A549 (cell line): ENCODE measurements at regions not wholly inside any gene's neighbourhood (a gene's known extent, or its start where the extent isn't known, plus 50 kb on each side); places are given as distances from the start of the nearest gene placed in this dataset.

Experiments used
- ATAC-seq, 2 experiments: fragments of 200-7000 bp in 1 of 2; fragments of >200 bp in 1 of 2; cut with Nextera tagmentation in 1 of 2; cut with Tn5 transposase in 1 of 2; 3 replicates each; pipeline versions ENCODE4 v1.8.0 to v1.9.1; 2018 to 2020; ENCODE audit warnings: mild to moderate bottlenecking in 1 of 2, moderate library complexity in 1 of 2
- CTCF ChIA-PET: fragments of 300-600 bp; sonication (Branson Sonifier 250); formaldehyde crosslinking; extraction: SDS; loops from one replicate; lab custom pipeline; 2021; ENCODE audit warnings: antibody characterized with exemption, inconsistent platforms; lab: Yijun Ruan, JAX
- POLR2A ChIA-PET: fragments of 350-600 bp; formaldehyde crosslinking; extraction: SDS; loops from one replicate; lab custom pipeline; 2021; ENCODE audit warnings: antibody characterized with exemption, inconsistent platforms; lab: Yijun Ruan, JAX
- DNase-seq, 2 experiments: peaks; one replicate each; pipeline versions ENCODE4 v3.0.0 to v3.0.0-alpha.2; 2011 to 2016; ENCODE audit warnings: low read depth in 1 of 2, low spot score in 1 of 2
- FAIRE-seq: peaks from 2 replicates; lab custom pipeline; 2011; peaks lifted over from hg19 to GRCh38; lab: Jason Lieb, UNC
- H3K27ac ChIP-seq, 2 experiments: fragments of >200 bp; sonication (Bioruptor Twin); formaldehyde crosslinking; 3 replicates each; pipeline ENCODE4 v1.5.1; 2016 to 2017
- H3K4me1 ChIP-seq: fragments of >200 bp; sonication (Bioruptor Twin); formaldehyde crosslinking; 3 replicates; pipeline ENCODE4 v1.6.1; 2016
- H3K4me2 ChIP-seq: fragments of >200 bp; sonication (Bioruptor Twin); formaldehyde crosslinking; 3 replicates; pipeline ENCODE4 v1.6.1; 2016
- H3K4me3 ChIP-seq: fragments of >200 bp; sonication (Bioruptor Twin); formaldehyde crosslinking; 3 replicates; pipeline ENCODE4 v1.5.1; 2016
- H3K9me3 ChIP-seq: fragments of >200 bp; sonication (Bioruptor Twin); formaldehyde crosslinking; 3 replicates; pipeline ENCODE4 v1.6.1; 2016
- CHD2 ChIP-seq: fragments of 150-350 bp; IDR thresholded peaks from 2 replicates; pipeline ENCODE4 v1.6.1; 2014; ENCODE audit warnings: low read length; ENCODE audit not compliant: partially characterized antibody
- CTCF ChIP-seq: fragments of >200 bp; sonication (Bioruptor Twin); formaldehyde crosslinking; IDR thresholded peaks from 3 replicates; pipeline ENCODE4 v1.5.1; 2016
- EHMT2 ChIP-seq: fragments of 200-600 bp; sonication (generic); IDR thresholded peaks from 2 replicates; pipeline ENCODE4 v1.6.1; 2016; ENCODE audit warnings: antibody characterized with exemption, low read depth, mild to moderate bottlenecking, moderate library complexity
- EP300 ChIP-seq, 2 experiments: fragments of >200 bp; sonication (Bioruptor Twin); formaldehyde crosslinking; IDR thresholded peaks; 2 replicates in 1 of 2; 3 replicates in 1 of 2; pipeline ENCODE4 v1.6.1; 2016 to 2017
- ESRRA ChIP-seq: fragments of 150-350 bp; IDR thresholded peaks from 2 replicates; pipeline ENCODE4 v1.6.1; 2014; ENCODE audit warnings: mild to moderate bottlenecking, low read length, borderline replicate concordance
- FOSL2 ChIP-seq, 2 experiments: fragments of 450-650 bp in 1 of 2; fragments of >200 bp in 1 of 2; sonication (Bioruptor Twin) in 1 of 2; formaldehyde crosslinking; IDR thresholded peaks; 2 replicates each; pipeline versions ENCODE4 v1.5.0 to v1.6.1; 2016 to 2020; ENCODE audit warnings: mild to moderate bottlenecking in 1 of 2, moderate library complexity in 1 of 2
- HEYL ChIP-seq: fragments of 250-450 bp; sonication (Bioruptor Pico); IDR thresholded peaks from 2 replicates; pipeline ENCODE4 v1.8.0; 2021; ENCODE audit warnings: mild to moderate bottlenecking, moderate library complexity
- HOXB13 ChIP-seq: fragments of 250-450 bp; sonication (Bioruptor Pico); IDR thresholded peaks from 2 replicates; pipeline ENCODE4 v1.5.0; 2020; ENCODE audit warnings: low read depth, mild to moderate bottlenecking, moderate library complexity
- HOXB5 ChIP-seq: fragments of 250-450 bp; sonication (Bioruptor Pico); IDR thresholded peaks from 2 replicates; pipeline ENCODE4 v1.5.0; 2020; ENCODE audit warnings: mild to moderate bottlenecking, moderate library complexity
- MAFK ChIP-seq: fragments of 450-650 bp; IDR thresholded peaks from 2 replicates; pipeline ENCODE4 v1.6.1; 2014; ENCODE audit not compliant: partially characterized antibody
- MAX ChIP-seq: IDR thresholded peaks from 2 replicates; pipeline ENCODE4 v1.6.1; 2012
- MYC ChIP-seq: IDR thresholded peaks from 2 replicates; pipeline ENCODE4 v1.6.1; 2012; ENCODE audit warnings: mild to moderate bottlenecking, inconsistent platforms, low read length, improper control_type of control experiment, borderline replicate concordance
- NPAS2 ChIP-seq: fragments of 250-450 bp; sonication (Bioruptor Pico); IDR thresholded peaks from 2 replicates; pipeline ENCODE4 v1.8.0; 2022; ENCODE audit warnings: mild to moderate bottlenecking, moderate library complexity, borderline replicate concordance
- PBX3 ChIP-seq: IDR thresholded peaks from 2 replicates; pipeline ENCODE4 v1.6.1; 2012
- PHF8 ChIP-seq: fragments of 200-600 bp; sonication (generic); IDR thresholded peaks from 2 replicates; pipeline ENCODE4 v1.6.1; 2016; ENCODE audit warnings: low read depth, mild to moderate bottlenecking, antibody characterized with exemption, moderate library complexity, borderline replicate concordance
- POLR2A ChIP-seq: IDR thresholded peaks from 2 replicates; pipeline ENCODE4 v1.6.1; 2012; ENCODE audit warnings: mild to moderate bottlenecking, low read length
- POLR2AphosphoS2 ChIP-seq: conservative IDR thresholded peaks from 2 replicates; pipeline ENCODE4 v1.6.1; 2012; ENCODE audit warnings: low read length, improper control_type of control experiment, inconsistent platforms
- RAD21 ChIP-seq, 2 experiments: fragments of >200 bp in 1 of 2; sonication (Bioruptor Twin) in 1 of 2; formaldehyde crosslinking in 1 of 2; IDR thresholded peaks in 1 of 2; conservative IDR thresholded peaks in 1 of 2; 2 replicates in 1 of 2; 3 replicates in 1 of 2; pipeline ENCODE4 v1.6.1; 2012 to 2018; ENCODE audit warnings: inconsistent platforms in 1 of 2
- RARB ChIP-seq: fragments of 250-450 bp; sonication (Bioruptor Pico); IDR thresholded peaks from 2 replicates; pipeline ENCODE4 v1.8.0; 2021; ENCODE audit warnings: mild to moderate bottlenecking, moderate library complexity
- RCOR1 ChIP-seq: fragments of 150-350 bp; IDR thresholded peaks from 2 replicates; pipeline ENCODE4 v1.6.1; 2014; ENCODE audit warnings: antibody characterized with exemption, low read length, low read depth
- RFX5 ChIP-seq: fragments of 450-650 bp; IDR thresholded peaks from 2 replicates; pipeline ENCODE4 v1.7.1; 2014; ENCODE audit warnings: antibody characterized with exemption, mild to moderate bottlenecking, moderate library complexity
- SMC3 ChIP-seq: fragments of >200 bp; sonication (Bioruptor Twin); formaldehyde crosslinking; IDR thresholded peaks from 3 replicates; pipeline ENCODE4 v1.6.1; 2018; ENCODE audit warnings: inconsistent platforms
- SREBF2 ChIP-seq: fragments of 450-650 bp; IDR thresholded peaks from 2 replicates; pipeline ENCODE4 v1.6.1; 2014; ENCODE audit warnings: mild to moderate bottlenecking, moderate library complexity
- TFCP2L1 ChIP-seq: fragments of 250-450 bp; sonication (Bioruptor Pico); IDR thresholded peaks from 2 replicates; pipeline ENCODE4 v1.5.0; 2021; ENCODE audit warnings: mild to moderate bottlenecking
- TP53 ChIP-seq: fragments of 250-450 bp; sonication (Bioruptor Pico); IDR thresholded peaks from 2 replicates; pipeline ENCODE4 v1.5.0; 2021; ENCODE audit warnings: mild to moderate bottlenecking, moderate library complexity
- USF2 ChIP-seq: fragments of 450-650 bp; IDR thresholded peaks from 2 replicates; pipeline ENCODE4 v1.6.1; 2014; ENCODE audit warnings: antibody characterized with exemption
- ZFP36 ChIP-seq: fragments of 450-650 bp; IDR thresholded peaks from 2 replicates; pipeline ENCODE4 v1.6.1; 2014; ENCODE audit warnings: borderline replicate concordance; ENCODE audit not compliant: partially characterized antibody
- ZSCAN20 ChIP-seq: fragments of 250-450 bp; sonication (Bioruptor Pico); IDR thresholded peaks from 2 replicates; pipeline ENCODE4 v1.8.0; 2022; ENCODE audit warnings: mild to moderate bottlenecking, moderate library complexity
- WGBS: methylation state at CpG from one replicate; pipeline ENCODE4 v1.1.6; 2017; ENCODE audit errors: missing lambda C conversion rate; 5-methylcytosine and 5-hydroxymethylcytosine counted together
- TF ChIP-seq, protein P1 (sequence below): fragments of 150-350 bp; IDR thresholded peaks from 2 replicates; pipeline ENCODE4 v1.6.1; 2014; ENCODE audit warnings: low read depth, mild to moderate bottlenecking, low read length
- TF ChIP-seq, protein P2 (sequence below): fragments of 250-450 bp; sonication (Bioruptor Pico); IDR thresholded peaks from 2 replicates; pipeline ENCODE4 v1.5.0; 2021; ENCODE audit warnings: mild to moderate bottlenecking, moderate library complexity, borderline replicate concordance

GRCh38 chr5:122680623-122681350 lies 94.1 kb upstream of the SNX2 start:
- peak in 1 of 2 experiments; percentile 39; a peak in 1 of 6 replicates for ATAC-seq
- FAIRE-seq = no peak
- ChIA-PET CTCF (interaction anchor here (0.6 kb wide), 2 partner anchors 29 to 316 kb away, joined by 3 read pairs; no protein-coding TSS in a partner anchor), POLR2A (interaction anchor here (0.7 kb wide), 1 partner anchor 18 kb away, joined by 11 read pairs; no protein-coding TSS in a partner anchor)
- TF ChIP-seq NPAS2 (CRISPR knock-in tag) = no peak
- TF ChIP-seq HOXB13 = no peak
- no peak for TF ChIP-seq SMC3
- TF ChIP-seq POLR2AphosphoS2 = no peak
- no peak for TF ChIP-seq PHF8
- no peak for TF ChIP-seq EP300 (IDR thresholded peaks at IDR 0.05)
- TF ChIP-seq EHMT2 = no peak
- no peak for TF ChIP-seq FOSL2 (IDR thresholded peaks at IDR 0.05)
- TF ChIP-seq FOSL2 (CRISPR knock-in tag; IDR thresholded peaks at IDR 0.05) = no peak
- TF ChIP-seq HEYL (CRISPR knock-in tag) = no peak
- no peak for TF ChIP-seq HOXB5 (CRISPR knock-in tag)
- no peak for TF ChIP-seq RARB (CRISPR knock-in tag)
- TF ChIP-seq RFX5 = no peak
- no peak for TF ChIP-seq RCOR1
- TF ChIP-seq ZFP36 = no peak
- TF ChIP-seq CHD2 = no peak
- no peak for TF ChIP-seq MYC
- TF ChIP-seq TP53 (CRISPR knock-in tag) = no peak
- no peak for TF ChIP-seq ESRRA
- TF ChIP-seq MAFK = no peak
- Histone ChIP-seq H3K4me1 (no peaks in the 10 kb centered on the region), H3K27ac (no peak overlapping the region), H3K4me2 (no peak overlapping the region), H3K4me3 (no peak overlapping the region), H3K9me3 (no peaks in the 10 kb centered on the region)
- WGBS = 51% methylated on average over 3 of the region's 3 CpGs
- no peak for DNase-seq

DNA sequence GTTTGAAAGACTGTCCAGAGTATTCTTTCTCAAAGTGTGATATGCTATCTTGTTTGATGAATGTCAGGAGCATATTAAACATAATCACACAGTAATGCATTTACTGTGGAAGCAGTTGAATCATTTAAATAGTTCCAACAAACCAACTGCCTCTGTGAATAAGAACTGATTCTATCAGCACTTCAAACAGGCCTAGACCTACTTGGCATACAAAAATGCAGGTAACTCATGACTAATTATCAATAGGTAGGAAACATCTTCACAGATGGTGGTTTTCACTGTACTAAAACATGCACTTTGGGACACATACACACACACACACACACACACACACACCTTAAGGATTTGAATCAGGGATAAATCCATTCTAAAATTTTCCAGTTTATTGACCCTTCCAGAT lies 91.2 kb upstream of the SNX2 start:
- no peak for DNase-seq
- H3K4me2 ChIP-seq = no peak overlapping the region
- TF ChIP-seq MAX (no peak), USF2 (no peak), PBX3 (no peak), PHF8 (no peak), ZSCAN20 (CRISPR knock-in tag) (no peak), NPAS2 (CRISPR knock-in tag) (no peak), CTCF (no peak), SREBF2 (no peak), POLR2AphosphoS2 (no peak), RAD21 (conservative IDR thresholded peaks at IDR 0.05 in 1 of 2, IDR thresholded peaks at IDR 0.05 in 1 of 2) (no peak), TFCP2L1 (CRISPR knock-in tag) (no peak), HEYL (CRISPR knock-in tag) (no peak), POLR2A (no peak)
- TF ChIP-seq, protein P1, sequence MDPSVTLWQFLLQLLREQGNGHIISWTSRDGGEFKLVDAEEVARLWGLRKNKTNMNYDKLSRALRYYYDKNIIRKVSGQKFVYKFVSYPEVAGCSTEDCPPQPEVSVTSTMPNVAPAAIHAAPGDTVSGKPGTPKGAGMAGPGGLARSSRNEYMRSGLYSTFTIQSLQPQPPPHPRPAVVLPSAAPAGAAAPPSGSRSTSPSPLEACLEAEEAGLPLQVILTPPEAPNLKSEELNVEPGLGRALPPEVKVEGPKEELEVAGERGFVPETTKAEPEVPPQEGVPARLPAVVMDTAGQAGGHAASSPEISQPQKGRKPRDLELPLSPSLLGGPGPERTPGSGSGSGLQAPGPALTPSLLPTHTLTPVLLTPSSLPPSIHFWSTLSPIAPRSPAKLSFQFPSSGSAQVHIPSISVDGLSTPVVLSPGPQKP = no peak
- TF ChIP-seq, protein P2, sequence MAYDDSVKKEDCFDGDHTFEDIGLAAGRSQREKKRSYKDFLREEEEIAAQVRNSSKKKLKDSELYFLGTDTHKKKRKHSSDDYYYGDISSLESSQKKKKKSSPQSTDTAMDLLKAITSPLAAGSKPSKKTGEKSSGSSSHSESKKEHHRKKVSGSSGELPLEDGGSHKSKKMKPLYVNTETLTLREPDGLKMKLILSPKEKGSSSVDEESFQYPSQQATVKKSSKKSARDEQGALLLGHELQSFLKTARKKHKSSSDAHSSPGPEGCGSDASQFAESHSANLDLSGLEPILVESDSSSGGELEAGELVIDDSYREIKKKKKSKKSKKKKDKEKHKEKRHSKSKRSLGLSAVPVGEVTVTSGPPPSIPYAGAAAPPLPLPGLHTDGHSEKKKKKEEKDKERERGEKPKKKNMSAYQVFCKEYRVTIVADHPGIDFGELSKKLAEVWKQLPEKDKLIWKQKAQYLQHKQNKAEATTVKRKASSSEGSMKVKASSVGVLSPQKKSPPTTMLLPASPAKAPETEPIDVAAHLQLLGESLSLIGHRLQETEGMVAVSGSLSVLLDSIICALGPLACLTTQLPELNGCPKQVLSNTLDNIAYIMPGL (CRISPR knock-in tag) = no peak
- TF ChIP-seq, all 56 proteins: peak for 0
- H3K27ac ChIP-seq = no peak overlapping the region
- H3K9me3 ChIP-seq = no peaks in the 10 kb centered on the region
- no peak overlapping the region for H3K4me3 ChIP-seq
- ChIA-PET CTCF (no interaction called here), POLR2A (no interaction called here)
- no peak for FAIRE-seq
- ATAC-seq = no peak
- no peaks in the 10 kb centered on the region for H3K4me1 ChIP-seq
